ENCODE measurements at regions not wholly inside any gene's neighbourhood (a gene's known extent, or its start where the extent isn't known, plus 50 kb on each side); places are given as distances from the start of the nearest gene placed in this dataset.

GRCh38 chr3:19029837-19030521, 118.3 kb upstream of the KCNH8 start:
- WGBS (ENCODE audit: insufficient coverage, low coverage, missing lambda C conversion rate): 0% methylated on average over 2 of the region's 2 CpGs
- CTCF ChIA-PET (ENCODE audit: low intra/inter-chr PET ratio): no interaction called here
- in situ Hi-C loops (cut with MboI) (no loop called here), intact Hi-C loops (cut with micrococcal nuclease) (no loop called here)
- Histone ChIP-seq H3K27me3 (ENCODE audit: control insufficient read depth in 2 of 2, insufficient read depth in 2 of 2, low read length in 2 of 2) (no peaks in the 10 kb centered on the region), H3K4me1 (replicated peaks in 1 of 2; ENCODE audit: control insufficient read depth in 2 of 2, insufficient read depth in 2 of 2, low read length in 2 of 2) (no peaks in the 10 kb centered on the region), H3K36me3 (ENCODE audit: control insufficient read depth, insufficient read depth, low read length) (no peaks in the 10 kb centered on the region), H3K79me2 (ENCODE audit: control insufficient read depth, insufficient read depth, low read length) (no peaks in the 10 kb centered on the region), H3K4me2 (ENCODE audit: insufficient read depth, low read length) (no peak overlapping the region), H4K20me1 (replicated peaks; ENCODE audit: control insufficient read depth, insufficient read depth, low read length) (no peaks in the 10 kb centered on the region), H3K9me1 (ENCODE audit: control insufficient read depth, insufficient read depth, low read length) (no peaks in the 10 kb centered on the region), H3K9me3 (replicated peaks; ENCODE audit: control insufficient read depth, insufficient read depth, low read depth, low read length) (no peaks in the 10 kb centered on the region), H2AFZ (ENCODE audit: low read depth, low read length) (no peak overlapping the region), H3K9ac (ENCODE audit: insufficient read depth in 1 of 2, low read depth in 2 of 2, low read length in 2 of 2) (no peak overlapping the region), H3K4me3 (no peak overlapping the region), H3K27ac (ENCODE audit: extremely low read depth, low read depth, low read length) (no peak overlapping the region)
- ATAC-seq (no peak), FAIRE-seq (no peak), DNase-seq (ENCODE audit: extremely low read depth in 1 of 4, low spot score in 3 of 4) (no peak)
- POLR2A ChIA-PET: no interaction called here
- BruUV-seq (replicated peaks): no TSS peak
- TF ChIP-seq BCOR (IDR thresholded peaks at IDR 0.05): no peak
- TF ChIP-seq, protein P1, sequence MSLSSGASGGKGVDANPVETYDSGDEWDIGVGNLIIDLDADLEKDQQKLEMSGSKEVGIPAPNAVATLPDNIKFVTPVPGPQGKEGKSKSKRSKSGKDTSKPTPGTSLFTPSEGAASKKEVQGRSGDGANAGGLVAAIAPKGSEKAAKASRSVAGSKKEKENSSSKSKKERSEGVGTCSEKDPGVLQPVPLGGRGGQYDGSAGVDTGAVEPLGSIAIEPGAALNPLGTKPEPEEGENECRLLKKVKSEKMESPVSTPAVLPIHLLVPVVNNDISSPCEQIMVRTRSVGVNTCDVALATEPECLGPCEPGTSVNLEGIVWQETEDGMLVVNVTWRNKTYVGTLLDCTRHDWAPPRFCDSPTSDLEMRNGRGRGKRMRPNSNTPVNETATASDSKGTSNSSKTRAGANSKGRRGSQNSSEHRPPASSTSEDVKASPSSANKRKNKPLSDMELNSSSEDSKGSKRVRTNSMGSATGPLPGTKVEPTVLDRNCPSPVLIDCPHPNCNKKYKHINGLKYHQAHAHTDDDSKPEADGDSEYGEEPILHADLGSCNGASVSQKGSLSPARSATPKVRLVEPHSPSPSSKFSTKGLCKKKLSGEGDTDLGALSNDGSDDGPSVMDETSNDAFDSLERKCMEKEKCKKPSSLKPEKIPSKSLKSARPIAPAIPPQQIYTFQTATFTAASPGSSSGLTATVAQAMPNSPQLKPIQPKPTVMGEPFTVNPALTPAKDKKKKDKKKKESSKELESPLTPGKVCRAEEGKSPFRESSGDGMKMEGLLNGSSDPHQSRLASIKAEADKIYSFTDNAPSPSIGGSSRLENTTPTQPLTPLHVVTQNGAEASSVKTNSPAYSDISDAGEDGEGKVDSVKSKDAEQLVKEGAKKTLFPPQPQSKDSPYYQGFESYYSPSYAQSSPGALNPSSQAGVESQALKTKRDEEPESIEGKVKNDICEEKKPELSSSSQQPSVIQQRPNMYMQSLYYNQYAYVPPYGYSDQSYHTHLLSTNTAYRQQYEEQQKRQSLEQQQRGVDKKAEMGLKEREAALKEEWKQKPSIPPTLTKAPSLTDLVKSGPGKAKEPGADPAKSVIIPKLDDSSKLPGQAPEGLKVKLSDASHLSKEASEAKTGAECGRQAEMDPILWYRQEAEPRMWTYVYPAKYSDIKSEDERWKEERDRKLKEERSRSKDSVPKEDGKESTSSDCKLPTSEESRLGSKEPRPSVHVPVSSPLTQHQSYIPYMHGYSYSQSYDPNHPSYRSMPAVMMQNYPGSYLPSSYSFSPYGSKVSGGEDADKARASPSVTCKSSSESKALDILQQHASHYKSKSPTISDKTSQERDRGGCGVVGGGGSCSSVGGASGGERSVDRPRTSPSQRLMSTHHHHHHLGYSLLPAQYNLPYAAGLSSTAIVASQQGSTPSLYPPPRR (CRISPR knock-in tag; IDR thresholded peaks at IDR 0.05; ENCODE audit: borderline replicate concordance): no peak
- TF ChIP-seq ZNF76 (CRISPR knock-in tag; IDR thresholded peaks at IDR 0.05; ENCODE audit: borderline replicate concordance): no peak
- no peak for TF ChIP-seq ZNF398 (CRISPR knock-in tag; IDR thresholded peaks at IDR 0.05)
- no peak for TF ChIP-seq ADNP (tag; IDR thresholded peaks at IDR 0.05)
- no peak for TF ChIP-seq SMAD1 (IDR thresholded peaks at IDR 0.05; ENCODE audit: low read depth, low read length, partially characterized antibody)
- no peak for TF ChIP-seq RB1 (IDR thresholded peaks at IDR 0.05; ENCODE audit: low read depth)
- TF ChIP-seq, protein P2, sequence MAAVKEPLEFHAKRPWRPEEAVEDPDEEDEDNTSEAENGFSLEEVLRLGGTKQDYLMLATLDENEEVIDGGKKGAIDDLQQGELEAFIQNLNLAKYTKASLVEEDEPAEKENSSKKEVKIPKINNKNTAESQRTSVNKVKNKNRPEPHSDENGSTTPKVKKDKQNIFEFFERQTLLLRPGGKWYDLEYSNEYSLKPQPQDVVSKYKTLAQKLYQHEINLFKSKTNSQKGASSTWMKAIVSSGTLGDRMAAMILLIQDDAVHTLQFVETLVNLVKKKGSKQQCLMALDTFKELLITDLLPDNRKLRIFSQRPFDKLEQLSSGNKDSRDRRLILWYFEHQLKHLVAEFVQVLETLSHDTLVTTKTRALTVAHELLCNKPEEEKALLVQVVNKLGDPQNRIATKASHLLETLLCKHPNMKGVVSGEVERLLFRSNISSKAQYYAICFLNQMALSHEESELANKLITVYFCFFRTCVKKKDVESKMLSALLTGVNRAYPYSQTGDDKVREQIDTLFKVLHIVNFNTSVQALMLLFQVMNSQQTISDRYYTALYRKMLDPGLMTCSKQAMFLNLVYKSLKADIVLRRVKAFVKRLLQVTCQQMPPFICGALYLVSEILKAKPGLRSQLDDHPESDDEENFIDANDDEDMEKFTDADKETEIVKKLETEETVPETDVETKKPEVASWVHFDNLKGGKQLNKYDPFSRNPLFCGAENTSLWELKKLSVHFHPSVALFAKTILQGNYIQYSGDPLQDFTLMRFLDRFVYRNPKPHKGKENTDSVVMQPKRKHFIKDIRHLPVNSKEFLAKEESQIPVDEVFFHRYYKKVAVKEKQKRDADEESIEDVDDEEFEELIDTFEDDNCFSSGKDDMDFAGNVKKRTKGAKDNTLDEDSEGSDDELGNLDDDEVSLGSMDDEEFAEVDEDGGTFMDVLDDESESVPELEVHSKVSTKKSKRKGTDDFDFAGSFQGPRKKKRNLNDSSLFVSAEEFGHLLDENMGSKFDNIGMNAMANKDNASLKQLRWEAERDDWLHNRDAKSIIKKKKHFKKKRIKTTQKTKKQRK (IDR thresholded peaks at IDR 0.05; ENCODE audit: borderline replicate concordance, low read depth, low read length): no peak
- TF ChIP-seq, protein P3, sequence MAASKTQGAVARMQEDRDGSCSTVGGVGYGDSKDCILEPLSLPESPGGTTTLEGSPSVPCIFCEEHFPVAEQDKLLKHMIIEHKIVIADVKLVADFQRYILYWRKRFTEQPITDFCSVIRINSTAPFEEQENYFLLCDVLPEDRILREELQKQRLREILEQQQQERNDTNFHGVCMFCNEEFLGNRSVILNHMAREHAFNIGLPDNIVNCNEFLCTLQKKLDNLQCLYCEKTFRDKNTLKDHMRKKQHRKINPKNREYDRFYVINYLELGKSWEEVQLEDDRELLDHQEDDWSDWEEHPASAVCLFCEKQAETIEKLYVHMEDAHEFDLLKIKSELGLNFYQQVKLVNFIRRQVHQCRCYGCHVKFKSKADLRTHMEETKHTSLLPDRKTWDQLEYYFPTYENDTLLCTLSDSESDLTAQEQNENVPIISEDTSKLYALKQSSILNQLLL (CRISPR knock-in tag; IDR thresholded peaks at IDR 0.05; ENCODE audit: borderline replicate concordance): no peak

Data from K562 (cell line).